ENCODE measurements at regions not wholly inside any gene's neighbourhood (a gene's known extent, or its start where the extent isn't known, plus 50 kb on each side); places are given as distances from the start of the nearest gene placed in this dataset.

GRCh38 chr5:167578977-167579692 lies 712.3 kb upstream of the WWC1 start:
- POLR2A ChIA-PET, result no interaction called here
- CTCF ChIA-PET, result interaction anchor here (1.1 to 2.9 kb wide), 3 partner anchors 14 to 277 kb away, joined by 3 to 9 read pairs (median 3); no protein-coding TSS in a partner anchor
- DNase-seq (ENCODE audit: extremely low spot score), result no peak
- TF ChIP-seq CTCF (IDR thresholded peaks at IDR 0.05; ENCODE audit: control extremely low read depth, extremely low read depth, low read depth, missing control alignments), result no peak

- ChIA-PET CTCF (interaction anchor here (1.1 to 2.9 kb wide), 3 partner anchors 14 to 277 kb away, joined by 3 to 9 read pairs (median 3); no protein-coding TSS in a partner anchor), POLR2A (no interaction called here)
- no peak for DNase-seq (ENCODE audit: extremely low spot score)
- no peak for TF ChIP-seq CTCF (IDR thresholded peaks at IDR 0.05; ENCODE audit: control extremely low read depth, extremely low read depth, low read depth, missing control alignments)
Observed at GRCh38 chr5:167579693-167580055, 711.8 kb upstream of the WWC1 start.

- CTCF ChIA-PET, result interaction anchor here (2.9 kb wide), 1 partner anchor 15 kb away, joined by 9 read pairs; no protein-coding TSS in a partner anchor
- TF ChIP-seq CTCF (IDR thresholded peaks at IDR 0.05; ENCODE audit: control extremely low read depth, extremely low read depth, low read depth, missing control alignments), result no peak
- no peak for DNase-seq (ENCODE audit: extremely low spot score)
- POLR2A ChIA-PET, result no interaction called here
Observed at GRCh38 chr5:167580608-167581007, 710.8 kb upstream of the WWC1 start.

GRCh38 chr5:167582283-167582682 lies 709.2 kb upstream of the WWC1 start:
- ChIA-PET CTCF (no interaction called here), POLR2A (no interaction called here)
- TF ChIP-seq CTCF (IDR thresholded peaks at IDR 0.05; ENCODE audit: control extremely low read depth, extremely low read depth, low read depth, missing control alignments), result peak; percentile 8
- DNase-seq (ENCODE audit: extremely low spot score), result no peak

- ChIA-PET POLR2A (no interaction called here), CTCF (no interaction called here)
- TF ChIP-seq CTCF (IDR thresholded peaks at IDR 0.05; ENCODE audit: control extremely low read depth, extremely low read depth, low read depth, missing control alignments), result no peak
- no peak for DNase-seq (ENCODE audit: extremely low spot score)
Observed at GRCh38 chr5:167582886-167583285, 708.6 kb upstream of the WWC1 start.

GRCh38 chr5:167585184-167585583 lies 706.3 kb upstream of the WWC1 start:
- DNase-seq (ENCODE audit: extremely low spot score), result no peak
- ChIA-PET POLR2A (no interaction called here), CTCF (no interaction called here)
- TF ChIP-seq CTCF (IDR thresholded peaks at IDR 0.05; ENCODE audit: control extremely low read depth, extremely low read depth, low read depth, missing control alignments), result no peak

All from GM10248 (cell line).